AG10803 (cell line): ENCODE measurements at regions not wholly inside any gene's neighbourhood (a gene's known extent, or its start where the extent isn't known, plus 50 kb on each side); places are given as distances from the start of the nearest gene placed in this dataset.

Experiments used
- DNase-seq: peaks from one replicate; pipeline ENCODE4 v3.0.0; 2010; ENCODE audit warnings: low read depth
- H3K4me3 ChIP-seq: 2 replicates; pipeline ENCODE4 v1.5.1; 2011; ENCODE audit warnings: mild to moderate bottlenecking, low read length, control low read depth
- CTCF ChIP-seq: conservative IDR thresholded peaks from 2 replicates; pipeline ENCODE4 v1.5.1; 2011; ENCODE audit warnings: mild to moderate bottlenecking, low read length, control low read depth, inconsistent platforms

- no peak overlapping the region for H3K4me3 ChIP-seq
- no peak for TF ChIP-seq CTCF
- no peak for DNase-seq
Measured at GRCh38 chr2:136217996-136218395, 100.0 kb upstream of the CXCR4 start.

GRCh38 chr2:136215908-136216472, 98.0 kb upstream of the CXCR4 start:
- H3K4me3 ChIP-seq = no peak overlapping the region
- TF ChIP-seq CTCF = no peak
- DNase-seq = no peak

GRCh38 chr2:136215449-136215848, 97.5 kb upstream of the CXCR4 start:
- no peak for DNase-seq
- TF ChIP-seq CTCF = no peak
- H3K4me3 ChIP-seq = no peak overlapping the region

GRCh38 chr2:136214307-136215200, 96.6 kb upstream of the CXCR4 start:
- no peak for TF ChIP-seq CTCF
- DNase-seq = no peak
- H3K4me3 ChIP-seq = no peak overlapping the region

- no peak for DNase-seq
- TF ChIP-seq CTCF = no peak
- H3K4me3 ChIP-seq = no peak overlapping the region
Measured at GRCh38 chr2:136213836-136214235, 95.9 kb upstream of the CXCR4 start.

GRCh38 chr2:136212426-136213378, 94.8 kb upstream of the CXCR4 start:
- no peak for TF ChIP-seq CTCF
- DNase-seq = no peak
- H3K4me3 ChIP-seq = no peak overlapping the region
